T-helper 2 cell treated with Interferon-gamma antibody and Interleukin-4, amounts not matched to agents 100 ng/mL and 5 ng/mL, for 36 hours (primary cell): ENCODE measurements at regions not wholly inside any gene's neighbourhood (a gene's known extent, or its start where the extent isn't known, plus 50 kb on each side); places are given as distances from the start of the nearest gene placed in this dataset.

Experiments used
- intact Hi-C: fragments of 100-400 bp; cut with micrococcal nuclease; formaldehyde crosslinking; loops from one replicate; pipeline ENCODE4 v1.15.1; 2023

DNA sequence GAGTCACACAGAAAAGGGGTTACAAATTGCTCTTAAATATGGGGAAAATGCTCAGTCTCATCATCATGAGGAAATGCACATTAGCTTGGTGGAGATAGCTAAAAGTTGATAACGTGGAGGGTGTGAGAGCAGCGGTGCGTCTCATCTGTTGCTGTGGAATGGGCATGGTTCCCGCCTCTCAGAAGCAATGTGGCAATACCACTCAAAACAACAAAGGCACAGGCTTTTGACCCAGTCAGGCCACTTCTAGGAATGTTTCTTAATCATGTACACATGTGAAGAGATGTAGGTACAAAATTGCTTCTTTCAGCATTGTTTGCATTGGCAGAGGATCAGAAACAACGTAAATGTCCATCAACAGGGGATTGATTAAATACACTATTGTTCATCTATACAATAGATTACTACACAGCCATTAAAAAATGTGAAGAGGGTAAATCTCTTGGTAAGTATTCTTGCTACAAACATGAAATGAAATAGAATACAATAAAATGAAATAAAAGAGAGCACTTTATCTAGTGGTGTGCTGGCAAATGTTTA, 212.6 kb upstream of the MSX2 start:
- intact Hi-C loops: no loop called here

DNA sequence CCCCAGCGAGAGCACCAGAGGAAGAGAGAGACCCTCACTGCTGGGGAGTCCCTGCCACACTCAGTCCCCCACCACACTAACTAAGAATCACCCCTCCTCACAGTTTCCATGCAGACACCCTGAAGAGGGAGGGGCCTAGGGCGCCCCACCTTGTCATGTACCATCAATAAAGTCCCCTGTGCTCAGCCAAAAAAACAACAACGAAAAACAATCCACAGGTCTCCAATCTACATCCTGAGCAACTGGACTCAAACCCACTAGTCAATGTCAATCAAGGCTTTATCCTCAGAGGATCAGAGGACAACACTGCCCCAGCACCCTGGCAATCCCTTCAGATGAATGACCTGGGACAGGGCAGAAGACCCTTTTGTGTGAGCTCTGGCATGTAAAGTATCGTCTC, 210.1 kb upstream of the MSX2 start:
- intact Hi-C loops: no loop called here

DNA sequence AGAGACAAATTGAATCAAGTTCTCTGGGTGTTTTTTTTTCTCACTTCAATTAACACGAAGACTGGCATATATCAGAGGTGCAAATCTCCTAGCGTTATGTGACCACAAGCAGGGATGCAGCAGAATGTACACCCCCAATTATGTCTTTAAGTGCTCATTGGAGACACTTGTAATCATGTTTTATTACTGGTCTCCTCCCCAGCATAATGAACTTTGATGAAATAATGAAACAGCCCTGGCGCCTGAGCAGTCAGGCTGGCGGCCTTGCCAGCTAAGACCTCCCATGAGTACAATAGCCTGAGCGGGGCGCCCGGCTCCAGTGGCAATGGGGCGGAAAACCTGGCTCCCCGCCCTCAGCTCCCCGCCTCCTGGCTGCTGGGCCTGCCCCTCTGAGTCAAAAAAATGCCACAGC, 209.4 kb upstream of the MSX2 start:
- intact Hi-C loops: no loop called here

DNA sequence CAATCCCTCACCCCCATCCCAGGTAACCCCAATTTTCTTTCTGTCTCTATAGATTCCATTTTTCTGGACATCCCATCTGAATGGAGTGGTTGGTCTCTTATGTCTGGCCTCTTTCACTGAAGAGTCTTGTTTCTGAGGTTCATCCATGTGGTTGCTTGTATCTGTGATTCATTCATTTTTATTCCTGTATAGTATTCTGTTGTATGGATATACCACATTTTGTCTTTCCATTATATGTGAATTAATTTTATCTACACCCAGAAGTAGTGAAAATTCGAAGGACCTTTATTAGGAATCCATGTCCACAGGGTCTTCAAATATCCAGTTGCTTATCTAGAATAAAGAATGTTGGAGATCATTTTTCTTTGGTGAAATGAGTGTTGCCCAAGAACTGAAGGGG, 207.6 kb upstream of the MSX2 start:
- intact Hi-C loops: no loop called here

DNA sequence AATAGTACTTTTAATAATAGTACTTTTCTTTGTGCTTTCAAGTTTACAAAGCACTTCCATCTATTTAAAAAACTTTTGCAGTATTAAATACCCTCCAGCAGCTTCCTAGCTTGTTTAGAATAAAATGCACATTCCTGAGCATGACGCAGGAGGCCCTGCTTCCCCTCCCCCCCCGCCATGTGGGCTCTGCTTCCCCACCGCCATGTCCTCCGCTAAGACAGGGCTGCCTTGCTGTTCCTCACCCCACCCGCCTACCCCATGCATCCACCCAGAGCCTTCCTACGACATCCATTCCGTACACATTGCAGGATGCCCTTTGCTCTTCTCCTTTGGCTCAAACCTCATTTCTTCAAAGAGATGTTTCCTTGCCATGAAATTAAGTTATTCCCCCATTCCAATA, 205.9 kb upstream of the MSX2 start:
- intact Hi-C loops: no loop called here

GRCh38 chr5:174520420-174521396, 203.7 kb upstream of the MSX2 start:
- intact Hi-C loops: no loop called here

- intact Hi-C loops: no loop called here
These were observed 202.9 kb upstream of the MSX2 start for GRCh38 chr5:174521449-174521848.

DNA sequence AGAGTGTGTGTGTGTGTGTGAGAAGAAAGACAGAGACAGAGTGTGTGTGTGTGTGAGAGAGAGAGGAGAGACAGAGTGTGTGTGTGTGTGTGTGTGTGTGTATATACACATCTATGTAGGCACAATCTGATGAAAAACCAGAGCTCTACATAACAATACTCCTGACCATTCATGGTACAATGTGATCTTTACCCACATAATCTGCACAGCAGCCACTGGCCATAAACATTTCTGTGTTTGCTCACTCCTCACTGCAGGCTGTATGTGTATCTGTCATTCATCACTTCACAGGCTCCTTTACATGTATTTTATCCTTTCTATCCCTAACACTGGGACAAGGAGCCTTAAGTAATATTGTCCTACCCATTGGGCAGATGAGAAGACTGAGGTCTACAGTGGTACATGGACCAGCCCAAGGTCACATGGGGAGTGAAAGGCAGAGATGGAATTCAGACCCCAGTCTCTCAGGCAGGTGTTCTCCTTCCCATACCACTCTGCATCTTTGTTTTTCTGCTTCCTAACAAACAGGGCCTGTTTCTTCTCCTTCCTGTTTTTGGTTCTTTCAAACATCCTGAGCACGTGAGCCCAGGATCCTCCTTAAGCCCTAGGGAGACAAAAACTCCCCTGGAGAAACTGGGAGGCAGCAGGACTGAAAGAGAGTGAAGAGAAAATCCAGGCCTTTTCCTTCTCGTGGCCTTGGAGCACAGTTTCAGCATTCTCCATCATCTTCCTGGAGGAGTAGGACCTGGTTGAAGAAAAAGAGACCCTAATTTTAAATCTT, 201.7 kb upstream of the MSX2 start:
- intact Hi-C loops: no loop called here

GRCh38 chr5:174523311-174524071, 200.9 kb upstream of the MSX2 start:
- intact Hi-C loops: no loop called here

DNA sequence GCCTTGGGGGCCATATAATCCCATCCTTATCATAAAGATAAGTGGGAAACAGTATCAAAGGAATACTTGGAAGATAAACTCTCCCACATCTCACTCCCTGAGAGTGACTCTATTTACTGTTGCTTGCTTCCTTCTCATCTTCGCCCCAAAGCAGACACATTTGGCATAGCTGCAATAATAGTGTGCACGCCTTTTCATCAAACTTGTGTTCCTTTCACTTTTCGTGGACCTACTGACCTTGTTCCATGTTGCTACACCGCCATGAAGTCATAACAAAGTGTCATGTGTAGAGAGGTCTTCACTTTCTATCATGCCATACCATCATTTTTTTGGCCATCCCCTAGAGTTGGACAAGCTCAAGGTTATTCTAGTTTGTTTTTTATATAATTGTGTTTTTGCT, 200.0 kb upstream of the MSX2 start:
- intact Hi-C loops: no loop called here

- intact Hi-C loops: no loop called here
These were observed 198.2 kb upstream of the MSX2 start for GRCh38 chr5:174526177-174526576.

- intact Hi-C loops: no loop called here
These were observed 196.4 kb upstream of the MSX2 start for GRCh38 chr5:174527916-174528540.

GRCh38 chr5:174528821-174529544, 195.4 kb upstream of the MSX2 start:
- intact Hi-C loops: no loop called here

GRCh38 chr5:174529925-174530681, 194.3 kb upstream of the MSX2 start:
- intact Hi-C loops: no loop called here

- intact Hi-C loops: no loop called here
These were observed 192.6 kb upstream of the MSX2 start for GRCh38 chr5:174531782-174532191.

DNA sequence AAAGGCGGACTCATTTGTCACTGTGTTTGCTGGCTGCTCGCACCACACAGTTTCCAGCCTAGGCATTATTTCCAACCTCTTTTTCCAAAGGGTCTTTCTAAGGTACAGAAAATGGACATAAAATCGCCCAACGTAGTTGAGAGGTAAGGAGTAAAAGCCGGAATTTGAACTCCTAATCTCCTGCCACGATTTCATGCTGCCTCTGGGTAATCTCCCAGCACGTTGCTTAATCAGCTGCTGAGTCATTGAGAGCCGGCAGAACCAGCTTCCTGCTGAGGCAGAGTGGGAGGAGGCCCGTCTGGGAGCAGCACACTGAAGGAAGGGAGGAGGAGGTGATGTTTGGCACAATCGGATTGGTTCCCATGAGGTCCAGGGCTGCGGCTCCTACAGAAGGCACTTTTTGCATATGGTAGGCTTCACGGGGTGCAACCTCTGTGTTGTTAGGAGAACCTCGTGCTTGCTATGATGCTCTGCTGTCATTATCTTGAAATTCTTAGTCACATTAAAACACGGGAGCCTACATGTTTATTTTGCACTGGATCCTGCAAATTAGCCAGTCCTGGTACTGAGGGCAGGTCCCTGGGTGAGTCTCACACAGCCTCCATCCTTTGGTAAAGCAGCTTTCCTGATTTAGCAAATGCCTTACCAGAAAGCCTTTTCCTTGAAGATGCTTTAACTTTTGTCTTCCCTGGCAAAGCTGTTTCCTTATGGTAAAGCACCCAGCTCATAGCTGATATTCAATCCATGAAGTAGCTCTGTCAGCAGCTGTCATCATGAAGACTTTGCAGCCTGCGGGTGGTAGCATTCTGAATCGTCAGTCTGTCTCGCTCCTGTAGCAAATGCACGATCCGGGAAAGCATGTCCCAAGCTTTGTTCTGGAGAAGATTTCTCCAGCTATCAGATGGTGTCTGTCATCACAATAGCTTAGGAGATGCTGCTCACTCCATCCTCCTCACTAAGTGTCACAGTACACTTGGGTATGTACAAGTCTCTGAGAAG, 191.6 kb upstream of the MSX2 start:
- intact Hi-C loops: no loop called here

- intact Hi-C loops: no loop called here
These were observed 190.6 kb upstream of the MSX2 start for GRCh38 chr5:174533751-174534241.

GRCh38 chr5:174535669-174536068, 188.7 kb upstream of the MSX2 start:
- intact Hi-C loops: no loop called here
